IMR-90 (cell line): ENCODE measurements at regions not wholly inside any gene's neighbourhood (a gene's known extent, or its start where the extent isn't known, plus 50 kb on each side); places are given as distances from the start of the nearest gene placed in this dataset.

Source experiments
- ATAC-seq: fragments of 200-7000 bp; cut with Tn5 transposase; 2 replicates; pipeline ENCODE4 v1.9.1; 2020; ENCODE audit warnings: low read depth, mild to moderate bottlenecking, moderate library complexity
- BruUV-seq: library from RNA; stranded (reverse); fragments of 400-500 nt; replicated peaks from 2 replicates; lab custom pipeline; 2021; lab: Mats Ljungman, UMichigan
- CTCF ChIA-PET: fragments of 300-600 bp; formaldehyde crosslinking; extraction: SDS; loops from one replicate; lab custom pipeline; 2021; ENCODE audit warnings: antibody characterized with exemption; lab: Yijun Ruan, JAX
- POLR2A ChIA-PET: fragments of 300-600 bp; sonication (Branson Sonifier 250); formaldehyde crosslinking; loops from one replicate; lab custom pipeline; 2022; ENCODE audit warnings: antibody characterized with exemption; ENCODE audit not compliant: unreplicated experiment; lab: Charles Lee
- DNase-seq: peaks from one replicate; pipeline ENCODE4 v3.0.0; 2013
- H2AFZ ChIP-seq: replicated peaks from 2 replicates; pipeline ENCODE3; 2013; ENCODE audit warnings: low read length, mild to moderate bottlenecking; ENCODE audit not compliant: poor library complexity
- H2AK5ac ChIP-seq: 2 replicates; pipeline ENCODE4 v1.6.1; 2013; ENCODE audit warnings: low read depth, low read length, inconsistent platforms
- H2AK9ac ChIP-seq: replicated peaks from 2 replicates; pipeline ENCODE3; 2013; ENCODE audit warnings: mild to moderate bottlenecking, low read depth, low read length, moderate library complexity; ENCODE audit not compliant: poor library complexity
- H2BK120ac ChIP-seq: 2 replicates; pipeline ENCODE4 v1.6.1; 2013; ENCODE audit warnings: low read depth, low read length, inconsistent platforms
- H2BK15ac ChIP-seq: 3 replicates; pipeline ENCODE4 v1.6.1; 2013; ENCODE audit warnings: low read depth, low read length, inconsistent platforms
- H2BK20ac ChIP-seq: 2 replicates; pipeline ENCODE4 v1.6.1; 2013; ENCODE audit warnings: low read depth, mild to moderate bottlenecking, inconsistent platforms, low read length, moderate library complexity
- H2BK5ac ChIP-seq: 2 replicates; pipeline ENCODE4 v1.6.1; 2013; ENCODE audit warnings: mild to moderate bottlenecking, low read depth, low read length, inconsistent platforms; ENCODE audit not compliant: poor library complexity, severe bottlenecking
- H3K14ac ChIP-seq: replicated peaks from 2 replicates; pipeline ENCODE4 v1.6.1; 2013; ENCODE audit warnings: low read depth, low read length, inconsistent platforms
- H3K18ac ChIP-seq: 2 replicates; pipeline ENCODE4 v1.6.1; 2013; ENCODE audit warnings: low read depth, low read length, control low read depth
- H3K23ac ChIP-seq: 2 replicates; pipeline ENCODE4 v1.6.1; 2013; ENCODE audit warnings: low read depth, low read length, inconsistent platforms
- H3K27ac ChIP-seq: 2 replicates; pipeline ENCODE4 v1.5.1; 2013; ENCODE audit warnings: mild to moderate bottlenecking, control low read depth, low read length; ENCODE audit not compliant: insufficient read depth
- H3K27me3 ChIP-seq: 2 replicates; pipeline ENCODE4 v1.6.1; 2013; ENCODE audit warnings: low read length; ENCODE audit not compliant: control insufficient read depth, insufficient read depth
- H3K36me3 ChIP-seq: 2 replicates; pipeline ENCODE4 v1.6.1; 2013; ENCODE audit warnings: low read length, mixed read lengths; ENCODE audit not compliant: control insufficient read depth, insufficient read depth
- H3K4ac ChIP-seq: 2 replicates; pipeline ENCODE4 v1.6.1; 2013; ENCODE audit warnings: low read depth, low read length, inconsistent platforms
- H3K4me1 ChIP-seq: 2 replicates; pipeline ENCODE4 v1.6.1; 2013; ENCODE audit warnings: low read length, mixed read lengths; ENCODE audit not compliant: control insufficient read depth, insufficient read depth
- H3K4me2 ChIP-seq: 2 replicates; pipeline ENCODE4 v1.6.1; 2013; ENCODE audit warnings: low read depth, mild to moderate bottlenecking, control low read depth, low read length, moderate library complexity
- H3K4me3 ChIP-seq: 2 replicates; pipeline ENCODE4 v1.5.1; 2013; ENCODE audit warnings: low read depth, mild to moderate bottlenecking, control low read depth, low read length, moderate library complexity; ENCODE audit not compliant: insufficient read depth
- H3K56ac ChIP-seq: 2 replicates; pipeline ENCODE4 v1.6.1; 2013; ENCODE audit warnings: low read length, inconsistent platforms; ENCODE audit not compliant: insufficient read depth; ENCODE audit errors: extremely low read depth
- H3K79me1 ChIP-seq, 2 experiments: 2 replicates each; pipeline ENCODE4 v1.6.1; 2013; ENCODE audit warnings: low read length in 2 of 2, inconsistent platforms in 1 of 2, low read depth in 1 of 2
- H3K9ac ChIP-seq: 2 replicates; pipeline ENCODE4 v1.6.1; 2013; ENCODE audit warnings: low read depth, low read length, control low read depth
- H3K9me1 ChIP-seq: 2 replicates; pipeline ENCODE4 v1.6.1; 2013; ENCODE audit warnings: low read length, inconsistent platforms; ENCODE audit not compliant: insufficient read depth
- H3K9me3 ChIP-seq: 2 replicates; pipeline ENCODE4 v1.6.1; 2013; ENCODE audit warnings: low read length; ENCODE audit not compliant: control insufficient read depth, insufficient read depth
- H4K20me1 ChIP-seq: 2 replicates; pipeline ENCODE4 v1.6.1; 2013; ENCODE audit warnings: low read length, inconsistent platforms; ENCODE audit not compliant: insufficient read depth
- H4K5ac ChIP-seq: 2 replicates; pipeline ENCODE4 v1.6.1; 2013; ENCODE audit warnings: mild to moderate bottlenecking, low read depth, low read length, control low read depth
- H4K8ac ChIP-seq, 2 experiments: 2 replicates each; pipeline ENCODE4 v1.6.1; 2013; ENCODE audit warnings: low read depth in 2 of 2, low read length in 2 of 2, control low read depth in 1 of 2, inconsistent platforms in 1 of 2
- H4K91ac ChIP-seq: 2 replicates; pipeline ENCODE4 v1.6.1; 2013; ENCODE audit warnings: low read depth, low read length, inconsistent platforms; ENCODE audit not compliant: insufficient read depth
- ELK1 ChIP-seq: fragments of 150-350 bp; IDR thresholded peaks from 2 replicates; pipeline ENCODE4 v1.6.1; 2016; ENCODE audit warnings: low read depth, mild to moderate bottlenecking, low read length, moderate library complexity, borderline replicate concordance
- MAZ ChIP-seq: IDR thresholded peaks from 2 replicates; pipeline ENCODE4 v1.6.1; 2012; ENCODE audit warnings: low read depth, mild to moderate bottlenecking, low read length, improper control_type of control experiment, moderate library complexity, borderline replicate concordance
- MXI1 ChIP-seq: IDR thresholded peaks from 2 replicates; pipeline ENCODE4 v1.6.1; 2012; ENCODE audit warnings: low read depth, mild to moderate bottlenecking, low read length, moderate library complexity, borderline replicate concordance
- RFX5 ChIP-seq: IDR thresholded peaks from 2 replicates; pipeline ENCODE4 v1.8.0; 2012; ENCODE audit warnings: low read depth, mild to moderate bottlenecking, low read length, moderate library complexity
- USF2 ChIP-seq: fragments of 150-350 bp; IDR thresholded peaks from 2 replicates; pipeline ENCODE4 v1.6.1; 2017; ENCODE audit warnings: mild to moderate bottlenecking, antibody characterized with exemption, low read length, low read depth
- WGBS, 2 experiments: methylation state at CpG; one replicate each; pipeline versions ENCODE4 v1.1.5 to v1.1.7; 2013; ENCODE audit warnings: missing lambda C conversion rate in 2 of 2; ENCODE audit not compliant: insufficient read length in 1 of 2; ENCODE audit errors: extremely low coverage in 2 of 2; 5-methylcytosine and 5-hydroxymethylcytosine counted together
- dilution Hi-C: fragments of 300-500 bp; cut with HindIII; formaldehyde crosslinking; loops from one replicate; pipeline ENCODE4 v1.14.3; 2018; ENCODE audit warnings: low sequenced_read_pairs; ENCODE audit not compliant: unreplicated experiment
- in situ Hi-C: fragments of 300-500 bp; cut with MboI; formaldehyde crosslinking; loops from 3 replicates; pipeline ENCODE4 v1.14.3; 2019; ENCODE audit warnings: low sequenced_read_pairs, inconsistent platforms, mixed read lengths
- intact Hi-C: fragments of 100-400 bp; cut with micrococcal nuclease; formaldehyde crosslinking; loops from 2 replicates; pipeline ENCODE4 v1.10.0; 2022

GRCh38 chr20:51906679-51907078 lies 104.4 kb upstream of the SALL4 start:
- BruUV-seq: no TSS peak
- POLR2A ChIA-PET: no interaction called here

More at GRCh38 chr20:51906679-51907078, 104.4 kb upstream of the SALL4 start:
- H2AK9ac ChIP-seq: no peak overlapping the region
- H2BK15ac ChIP-seq: no peak overlapping the region
- H2BK120ac ChIP-seq: no peak overlapping the region
- DNase-seq (no peak), ATAC-seq (no peak)
- H3K4me1 ChIP-seq: peaks cover 4% of the 10 kb centered on the region
- H2BK5ac ChIP-seq: no peak overlapping the region
- no peak for TF ChIP-seq USF2
- no peak for TF ChIP-seq ELK1
- no peak for TF ChIP-seq RFX5
- TF ChIP-seq MAZ: no peak
- TF ChIP-seq MXI1: no peak
- WGBS, 2 experiments: no CpG with 5 or more reads among the region's 1 CpG
- dilution Hi-C loops: no loop called here
- no peak overlapping the region for H3K18ac ChIP-seq
- H3K4me3 ChIP-seq: no peak overlapping the region
- H2BK20ac ChIP-seq: no peak overlapping the region
- intact Hi-C loops: no loop called here
- H2AFZ ChIP-seq: no peak overlapping the region
- H4K91ac ChIP-seq: no peak overlapping the region
- no peak overlapping the region for H3K4me2 ChIP-seq
- no peaks in the 10 kb centered on the region for H3K27me3 ChIP-seq
- H3K9ac ChIP-seq: no peak overlapping the region
- no peaks in the 10 kb centered on the region for H3K79me1 ChIP-seq
- H3K4ac ChIP-seq: no peak overlapping the region
- CTCF ChIA-PET: no interaction called here
- H3K9me1 ChIP-seq: no peaks in the 10 kb centered on the region
- no peak overlapping the region for H3K27ac ChIP-seq
- in situ Hi-C loops: no loop called here
- H2AK5ac ChIP-seq: no peak overlapping the region
- H3K23ac ChIP-seq: no peak overlapping the region
- H3K36me3 ChIP-seq: no peaks in the 10 kb centered on the region
- no peak overlapping the region for H4K8ac ChIP-seq
- H3K56ac ChIP-seq: no peak overlapping the region
- H3K9me3 ChIP-seq: no peaks in the 10 kb centered on the region
- H4K20me1 ChIP-seq: no peaks in the 10 kb centered on the region
- no peak overlapping the region for H3K14ac ChIP-seq
- H4K5ac ChIP-seq: no peak overlapping the region
